Renal cortex interstitium (tissue), 11 donors: ENCODE measurements at regions not wholly inside any gene's neighbourhood (a gene's known extent, or its start where the extent isn't known, plus 50 kb on each side); places are given as distances from the start of the nearest gene placed in this dataset.
A peak's percentile ranks its signal among the peaks of the same experiment; 100 is the strongest.

Experiments used
- DNase-seq, 11 donors: peaks; one replicate each; pipeline ENCODE4 v3.0.0-alpha.2; 2013; ENCODE audit warnings: low read depth in 9 of 11, low spot score in 4 of 11; ENCODE audit errors: extremely low read depth in 1 of 11

GRCh38 chr22:34903416-34903815 lies 162.5 kb upstream of the ISX start:
- DNase-seq = no peak

GRCh38 chr22:34904486-34904885 lies 161.5 kb upstream of the ISX start:
- DNase-seq = no peak

- no peak for DNase-seq
Measured at GRCh38 chr22:34913826-34914225, 152.1 kb upstream of the ISX start.

GRCh38 chr22:34914846-34915245 lies 151.1 kb upstream of the ISX start:
- peak in 2 of 11 donors; percentile 1 to 4 for DNase-seq

GRCh38 chr22:34917239-34917638 lies 148.7 kb upstream of the ISX start:
- DNase-seq = no peak

GRCh38 chr22:34931026-34931425 lies 134.9 kb upstream of the ISX start:
- DNase-seq = no peak

GRCh38 chr22:34934261-34934660 lies 131.7 kb upstream of the ISX start:
- DNase-seq = no peak

GRCh38 chr22:34943830-34944229 lies 122.1 kb upstream of the ISX start:
- DNase-seq = no peak

GRCh38 chr22:34946339-34946985 lies 119.5 kb upstream of the ISX start:
- no peak for DNase-seq

GRCh38 chr22:34950489-34950888 lies 115.5 kb upstream of the ISX start:
- DNase-seq = peak; percentile 46 to 80 (median 59)

- no peak for DNase-seq
Measured at GRCh38 chr22:34951212-34951611, 114.7 kb upstream of the ISX start.

GRCh38 chr22:34960005-34960404 lies 106.0 kb upstream of the ISX start:
- DNase-seq = no peak

GRCh38 chr22:34966980-34967565 lies 98.9 kb upstream of the ISX start:
- DNase-seq = no peak

- no peak for DNase-seq
Measured at GRCh38 chr22:34969001-34969790, 96.8 kb upstream of the ISX start.

GRCh38 chr22:34971456-34971855 lies 94.5 kb upstream of the ISX start:
- DNase-seq = no peak

GRCh38 chr22:34972191-34972897 lies 93.6 kb upstream of the ISX start:
- no peak for DNase-seq

- no peak for DNase-seq
Measured at GRCh38 chr22:34973016-34973415, 92.9 kb upstream of the ISX start.

GRCh38 chr22:34973926-34974325 lies 92.0 kb upstream of the ISX start:
- DNase-seq = peak in 1 of 11 donors; percentile 12

GRCh38 chr22:34975721-34976120 lies 90.2 kb upstream of the ISX start:
- DNase-seq = no peak

- no peak for DNase-seq
Measured at GRCh38 chr22:34976474-34976873, 89.5 kb upstream of the ISX start.
